ENCODE measurements at regions not wholly inside any gene's neighbourhood (a gene's known extent, or its start where the extent isn't known, plus 50 kb on each side); places are given as distances from the start of the nearest gene placed in this dataset.
"Not testable (repeated sequence)": the region's sequence is repeated elsewhere in the genome, so short reads cannot be mapped to it uniquely, and the experiment has no call there.

DNA sequence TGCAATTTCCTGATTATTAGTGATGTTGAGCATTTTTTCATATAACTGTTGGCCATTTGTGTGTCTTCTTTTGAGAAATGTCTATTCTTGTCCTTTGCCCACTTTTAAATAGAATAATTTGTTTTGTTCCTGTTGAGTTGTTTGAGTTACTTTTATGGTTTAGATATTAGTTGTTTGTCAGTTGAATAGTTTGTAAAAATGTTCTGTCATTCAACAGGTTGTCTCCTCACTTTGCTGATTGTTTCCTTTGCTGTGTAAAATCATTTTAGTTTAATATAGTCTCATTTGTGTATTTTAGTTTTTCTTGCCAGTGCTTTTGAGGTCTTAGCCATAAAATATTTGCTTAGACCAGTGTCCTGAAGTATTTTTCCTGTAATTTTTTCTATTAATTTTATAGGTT, 181.8 kb upstream of the GLRA2 start:
- DNase-seq: no peak

GRCh38 chrX:14344172-14344940, 185.0 kb upstream of the GLRA2 start:
- DNase-seq: no peak

- no peak for DNase-seq
Observed at GRCh38 chrX:14309431-14309830, 219.9 kb upstream of the GLRA2 start.

- not testable (repeated sequence) for DNase-seq
Observed at GRCh38 chrX:14308976-14309375, 220.4 kb upstream of the GLRA2 start.

DNA sequence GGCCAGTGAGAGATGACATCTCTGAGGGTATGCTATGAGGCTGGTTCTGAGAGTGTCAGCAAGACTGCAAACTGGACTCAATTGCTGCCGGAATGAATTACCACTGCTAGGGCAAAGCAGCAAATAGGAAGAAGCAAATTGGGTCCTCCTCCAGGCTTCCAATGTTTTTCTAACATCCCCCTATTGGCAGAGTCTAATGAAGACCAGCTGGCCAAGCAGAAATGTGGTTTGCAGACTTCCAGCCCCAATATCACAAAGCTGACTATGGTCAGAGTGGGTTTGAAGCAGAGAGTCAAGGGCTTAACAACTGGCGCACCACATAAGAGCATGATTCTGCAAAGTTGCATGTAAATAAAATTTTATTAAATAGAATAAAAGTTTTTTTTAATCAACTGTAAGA, 225.4 kb upstream of the GLRA2 start:
- DNase-seq: no peak

- DNase-seq: not testable (repeated sequence)
Observed at GRCh38 chrX:14302561-14302960, 226.8 kb upstream of the GLRA2 start.

- no peak for DNase-seq
Observed at GRCh38 chrX:14300376-14300775, 229.0 kb upstream of the GLRA2 start.

DNA sequence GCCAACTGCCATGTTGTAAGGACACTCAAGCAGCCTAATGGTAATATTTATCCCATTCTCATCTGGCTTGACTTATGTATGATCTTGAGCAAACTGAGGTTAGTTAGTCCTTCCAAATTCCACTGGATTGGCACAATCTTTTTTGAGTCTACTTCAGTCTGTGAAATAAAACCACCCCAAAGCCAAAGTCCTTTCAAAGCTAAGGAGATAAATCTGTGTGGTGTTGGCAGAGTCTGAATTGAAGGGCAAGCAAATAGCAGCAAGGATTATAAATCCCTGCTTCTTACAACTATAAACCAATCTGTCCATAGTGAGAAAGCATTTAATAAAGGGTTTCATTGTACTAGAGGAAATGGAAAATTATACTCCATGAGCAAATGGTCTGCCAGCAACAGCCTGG, 233.9 kb upstream of the GLRA2 start:
- no peak for DNase-seq

GRCh38 chrX:14291666-14292500, 237.5 kb upstream of the GLRA2 start:
- DNase-seq: no peak

DNA sequence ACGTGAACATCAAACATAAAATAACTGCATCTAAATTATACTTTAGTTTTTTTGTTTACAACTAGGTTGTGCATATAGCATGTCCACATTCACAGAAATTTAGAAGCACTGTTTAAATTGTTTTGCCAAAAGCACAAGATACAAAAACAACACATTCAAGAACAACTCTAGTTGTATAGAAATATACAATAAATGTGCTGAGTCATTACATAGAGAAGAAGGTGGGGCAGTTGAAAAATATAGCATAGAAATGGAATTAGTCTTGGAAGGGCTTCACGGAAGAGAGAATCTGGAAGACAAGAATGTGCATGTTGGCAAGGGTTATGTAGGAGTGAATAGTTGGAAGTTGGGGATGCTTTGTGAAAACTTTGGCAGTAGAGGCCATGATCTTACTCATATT, 239.0 kb upstream of the GLRA2 start:
- no peak for DNase-seq

DNA sequence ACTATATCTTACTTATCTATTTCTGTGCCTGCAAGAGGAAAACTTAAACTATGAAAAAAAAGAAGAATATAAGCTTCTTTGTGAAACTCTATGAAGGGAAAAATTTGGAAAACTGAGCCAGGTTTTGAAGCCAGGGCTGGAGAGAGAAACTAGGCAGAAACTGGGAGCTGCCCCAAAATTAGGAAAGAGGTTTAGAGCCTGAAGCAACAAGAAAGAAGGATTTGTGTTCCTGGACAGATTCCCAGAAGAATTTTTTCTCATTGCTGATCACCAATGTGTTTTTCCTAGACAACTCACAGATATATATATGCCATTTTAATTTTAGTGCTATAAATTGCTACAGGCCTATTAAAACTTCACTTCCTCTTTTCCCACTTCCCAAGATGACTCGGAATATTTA, 245.0 kb upstream of the GEMIN8 start:
- DNase-seq: no peak

GRCh38 chrX:14267216-14267615, 237.5 kb upstream of the GEMIN8 start:
- no peak for DNase-seq

DNA sequence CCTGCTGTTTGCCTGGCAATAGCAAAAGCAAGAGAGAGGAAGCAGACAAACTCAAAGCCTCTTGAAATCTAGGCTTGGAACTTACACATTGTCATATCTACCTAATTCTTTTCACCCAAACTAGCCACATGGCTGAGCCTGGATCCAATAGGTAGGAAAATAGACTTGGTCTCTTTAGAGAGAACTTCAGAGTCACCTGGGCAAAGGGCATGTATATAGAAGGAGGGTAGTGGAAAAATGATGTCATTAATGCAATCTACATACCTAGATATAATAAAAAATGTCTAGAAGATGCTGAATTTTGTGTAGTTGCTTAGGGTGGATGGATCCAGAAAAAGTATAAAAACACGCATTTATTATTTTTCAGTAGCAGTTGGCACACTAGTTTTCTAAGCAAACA, 237.0 kb upstream of the GEMIN8 start:
- DNase-seq: no peak

DNA sequence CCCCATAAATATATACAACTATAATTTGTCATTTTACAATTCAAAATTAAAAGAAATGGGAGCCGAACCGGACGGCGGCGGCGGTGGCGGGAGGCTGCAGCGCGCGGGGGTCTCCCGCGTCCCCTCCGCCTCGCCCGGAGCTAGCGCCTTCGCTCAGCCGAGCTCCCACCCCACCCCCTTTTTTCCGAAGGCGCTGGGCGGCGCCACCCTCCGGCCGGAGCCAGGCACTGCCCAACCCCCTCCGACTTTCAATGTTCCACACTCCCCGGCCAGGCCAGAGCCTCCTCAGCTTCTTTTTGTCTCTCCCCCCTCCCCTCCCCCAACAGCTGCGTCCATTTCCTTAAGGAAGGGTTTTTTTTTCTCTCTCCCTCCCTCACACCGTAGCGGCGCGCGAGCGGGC, 214.1 kb upstream of the GEMIN8 start:
- no peak for DNase-seq

DNA sequence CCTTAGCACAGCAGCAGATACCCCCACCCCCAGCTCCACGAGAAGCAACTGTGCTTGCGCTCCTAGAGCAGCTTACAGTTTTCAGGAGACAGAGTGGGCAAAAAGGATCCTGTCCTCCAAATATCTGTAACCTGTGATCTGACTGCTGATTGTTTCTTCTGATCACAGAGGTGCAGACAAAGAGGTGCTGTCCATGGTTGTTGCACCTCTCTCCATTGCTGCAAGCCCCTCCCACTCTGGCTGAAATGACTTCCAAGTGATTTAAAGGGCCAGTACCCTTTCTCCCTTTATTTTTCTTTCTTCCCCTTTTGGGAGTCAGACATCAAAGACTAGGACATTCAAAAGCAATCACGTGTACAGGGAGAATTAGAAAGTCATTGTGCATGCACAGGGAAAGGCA, 205.3 kb upstream of the GEMIN8 start:
- no peak for DNase-seq

GRCh38 chrX:14232688-14233087, 203.0 kb upstream of the GEMIN8 start:
- no peak for DNase-seq

DNA sequence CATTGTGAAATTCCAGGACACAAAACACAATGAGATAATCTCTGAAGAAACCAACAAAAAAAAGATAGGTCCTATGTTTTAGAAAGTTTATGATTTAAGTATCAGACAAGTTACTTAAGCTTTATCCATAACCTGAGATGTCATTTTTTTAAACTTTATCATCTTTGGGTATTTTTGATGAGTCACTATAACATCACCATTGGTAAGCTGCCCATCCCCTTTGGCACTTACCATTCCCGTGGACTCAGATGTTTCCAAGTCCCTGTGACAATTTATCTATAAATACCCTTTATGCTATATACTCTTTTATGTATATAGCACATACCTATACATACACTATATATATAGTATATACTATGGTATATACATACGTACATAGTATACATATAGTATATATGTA, 198.9 kb upstream of the GEMIN8 start:
- no peak for DNase-seq

DNA sequence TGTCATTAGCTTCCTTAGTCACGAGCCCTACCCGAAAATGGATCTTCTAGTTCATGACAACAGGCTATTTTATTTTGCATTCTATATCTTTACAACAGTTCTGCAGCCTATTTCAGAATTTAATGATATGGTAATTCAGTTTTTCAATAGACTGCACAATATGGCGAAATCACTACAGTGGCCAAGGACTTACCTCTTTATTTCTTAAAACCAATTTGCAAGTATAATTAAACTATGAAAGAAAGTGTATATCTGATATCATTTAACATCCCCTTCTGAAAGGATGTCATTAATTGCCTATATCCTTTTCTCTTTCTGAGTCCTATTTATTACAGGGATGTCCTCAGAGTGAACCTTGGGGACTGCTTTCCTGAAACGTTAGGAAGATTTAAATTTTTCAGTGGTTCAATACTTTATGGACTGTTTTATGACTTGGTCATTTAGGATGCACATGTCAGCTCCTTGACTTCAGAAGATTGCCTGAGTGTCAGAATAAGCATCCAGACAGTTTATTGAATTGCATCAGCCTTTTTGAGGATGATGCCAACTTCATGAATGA, 190.8 kb upstream of the GEMIN8 start:
- DNase-seq: no peak

DNA sequence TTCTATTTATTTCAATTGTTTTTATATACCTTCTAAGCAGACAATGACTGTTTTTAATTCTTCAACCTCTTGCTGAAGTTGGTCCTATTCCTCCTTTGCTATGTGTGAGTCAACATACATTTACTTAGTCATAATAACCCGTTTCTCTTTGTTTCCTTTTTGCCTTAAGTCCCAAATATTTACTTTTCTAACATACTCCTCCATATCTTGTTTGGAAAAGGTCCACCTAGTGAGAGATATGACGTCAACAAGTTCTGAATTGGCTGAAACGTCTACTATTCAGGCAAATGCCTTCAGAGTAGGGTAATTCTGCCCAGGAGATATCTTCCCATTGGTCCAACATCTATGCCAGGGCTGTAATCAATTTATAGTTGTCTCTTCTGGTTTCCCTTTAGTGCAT, 179.3 kb upstream of the GEMIN8 start:
- DNase-seq: no peak

- no peak for DNase-seq
Observed at GRCh38 chrX:14194711-14195110, 165.0 kb upstream of the GEMIN8 start.

DNA sequence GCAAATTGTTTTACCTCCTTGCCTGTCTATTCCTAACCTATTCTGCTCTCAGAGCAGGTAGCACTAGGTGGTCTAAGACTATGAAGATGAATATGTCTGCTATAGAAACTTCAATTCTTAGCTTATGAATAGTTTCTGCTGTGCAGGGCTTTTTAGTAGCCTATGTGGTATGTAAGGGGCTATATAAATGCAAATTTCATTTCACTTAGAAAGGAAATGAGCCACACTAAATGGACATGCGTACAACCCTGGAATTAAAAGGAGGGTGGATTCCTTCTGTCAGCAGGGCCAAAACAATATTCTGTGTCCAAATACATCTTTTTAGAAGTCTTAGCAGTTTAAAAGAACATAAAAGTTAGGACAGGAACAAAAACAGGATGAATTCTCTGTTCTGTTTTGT, 163.9 kb upstream of the GEMIN8 start:
- no peak for DNase-seq

GRCh38 chrX:14173873-14174272, 144.2 kb upstream of the GEMIN8 start:
- no peak for DNase-seq

DNA sequence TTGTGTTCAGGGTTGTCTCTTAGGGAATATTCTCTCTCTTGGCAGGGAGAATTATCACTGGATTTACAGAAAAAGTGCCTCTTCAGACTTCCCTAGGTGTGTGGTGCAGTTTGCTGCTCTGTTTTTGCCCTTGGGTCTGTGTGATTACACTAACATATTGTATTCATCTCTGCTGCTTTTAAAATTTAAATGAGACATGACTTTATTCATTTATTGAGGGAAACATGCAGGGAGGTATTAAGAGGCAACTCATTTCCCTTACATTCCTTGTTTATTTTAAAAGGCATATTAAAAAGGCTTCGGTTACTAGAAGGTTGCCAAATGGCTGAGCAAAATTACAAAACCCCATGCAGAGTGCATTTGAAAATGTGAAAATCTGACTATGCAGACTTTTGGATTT, 135.1 kb upstream of the GEMIN8 start:
- no peak for DNase-seq

DNA sequence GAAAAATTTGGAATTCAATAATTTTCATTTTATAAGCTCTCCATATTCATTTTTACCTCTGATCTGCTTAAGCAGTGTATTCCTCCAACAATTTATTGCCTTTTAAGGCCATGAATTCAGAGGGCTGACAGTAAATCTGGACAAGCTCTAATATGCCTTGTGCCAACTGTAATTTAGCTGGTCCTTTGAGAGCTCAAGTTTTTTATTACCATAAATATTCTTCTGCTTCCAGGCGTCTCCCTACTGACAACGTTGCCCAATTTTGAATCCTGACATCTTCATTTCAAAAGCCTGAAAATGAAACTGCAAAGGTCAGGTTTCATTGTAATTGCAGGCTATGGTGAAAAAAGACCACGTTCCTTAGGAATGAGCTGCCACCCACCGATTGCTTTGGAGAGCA, 95.8 kb upstream of the GEMIN8 start:
- DNase-seq: no peak

Data from CD4-positive, alpha-beta T cell treated with Interleukin-17A for 1 hour (primary cell).